HEK293 (cell line): ENCODE measurements at regions not wholly inside any gene's neighbourhood (a gene's known extent, or its start where the extent isn't known, plus 50 kb on each side); places are given as distances from the start of the nearest gene placed in this dataset.

ENCODE experiments used
- CTCF ChIA-PET: fragments of 350-600 bp; formaldehyde crosslinking; extraction: SDS; loops from one replicate; lab custom pipeline; 2021; ENCODE audit warnings: antibody characterized with exemption; lab: Yijun Ruan, JAX
- POLR2A ChIA-PET: fragments of 300-600 bp; formaldehyde crosslinking; extraction: SDS; loops from one replicate; lab custom pipeline; 2020; ENCODE audit warnings: antibody characterized with exemption, inconsistent platforms; lab: Yijun Ruan, JAX
- H3K27ac ChIP-seq: fragments of 200-500 bp; sonication (Bioruptor generic); 2 replicates; pipeline ENCODE4 v1.5.1; 2014; ENCODE audit warnings: low read depth, low read length, control low read depth, inconsistent platforms; ENCODE audit errors: extremely low read depth
- H3K36me3 ChIP-seq, 2 experiments: fragments of 200-500 bp in 1 of 2; sonication (Bioruptor generic) in 1 of 2; 1 replicate in 1 of 2; 2 replicates in 1 of 2; pipeline ENCODE4 v1.5.1; 2014 to 2017; ENCODE audit warnings: inconsistent platforms in 2 of 2, low read length in 2 of 2; ENCODE audit not compliant: control insufficient read depth in 2 of 2, insufficient read depth in 1 of 2
- H3K4me1 ChIP-seq: fragments of 200-500 bp; sonication (Bioruptor generic); 2 replicates; pipeline ENCODE4 v1.5.1; 2014; ENCODE audit warnings: mild to moderate bottlenecking, low read length, inconsistent platforms; ENCODE audit not compliant: control insufficient read depth, insufficient read depth
- H3K4me3 ChIP-seq: 2 replicates; pipeline ENCODE4 v1.5.1; 2011; ENCODE audit warnings: low read depth, mild to moderate bottlenecking, control low read depth, low read length, moderate library complexity
- H3K9me3 ChIP-seq: fragments of 200-500 bp; sonication (Bioruptor generic); 2 replicates; pipeline ENCODE4 v1.5.1; 2014; ENCODE audit warnings: low read depth, low read length, inconsistent platforms; ENCODE audit not compliant: control insufficient read depth, insufficient read depth
- KLF1 ChIP-seq: fragments of 450-650 bp; formaldehyde crosslinking; IDR thresholded peaks from 2 replicates; pipeline ENCODE4 v1.5.1; 2016; ENCODE audit warnings: missing biosample characterization, missing genetic modification characterization
- PRDM1 ChIP-seq: fragments of 450-650 bp; formaldehyde crosslinking; IDR thresholded peaks from 2 replicates; pipeline ENCODE4; 2016; ENCODE audit warnings: missing biosample characterization, missing genetic modification characterization
- SALL2 ChIP-seq: fragments of 450-650 bp; formaldehyde crosslinking; IDR thresholded peaks from 2 replicates; pipeline ENCODE4 v1.5.0; 2017; ENCODE audit warnings: missing biosample characterization, mild to moderate bottlenecking, missing genetic modification characterization, borderline replicate concordance
- SCRT1 ChIP-seq: fragments of 450-650 bp; formaldehyde crosslinking; IDR thresholded peaks from 2 replicates; pipeline ENCODE4 v1.5.1; 2016; ENCODE audit warnings: missing biosample characterization, missing genetic modification characterization, borderline replicate concordance
- YY1 ChIP-seq: fragments of 450-650 bp; formaldehyde crosslinking; IDR thresholded peaks from 2 replicates; pipeline ENCODE4 v1.5.1; 2018; ENCODE audit warnings: missing biosample characterization, missing genetic modification characterization
- ZNF10 ChIP-seq: fragments of 450-650 bp; formaldehyde crosslinking; IDR thresholded peaks from 2 replicates; pipeline ENCODE4 v1.5.1; 2017; ENCODE audit warnings: missing biosample characterization, missing genetic modification characterization
- ZNF112 ChIP-seq: fragments of 450-650 bp; formaldehyde crosslinking; IDR thresholded peaks from 2 replicates; pipeline ENCODE4 v1.5.0; 2017; ENCODE audit warnings: missing biosample characterization, missing genetic modification characterization
- ZNF132 ChIP-seq: fragments of 450-650 bp; formaldehyde crosslinking; IDR thresholded peaks from 2 replicates; pipeline ENCODE4 v1.5.1; 2017; ENCODE audit warnings: missing biosample characterization, missing genetic modification characterization, borderline replicate concordance
- ZNF138 ChIP-seq: fragments of 450-650 bp; formaldehyde crosslinking; IDR thresholded peaks from 2 replicates; pipeline ENCODE4 v1.5.1; 2016; ENCODE audit warnings: missing biosample characterization, missing genetic modification characterization, borderline replicate concordance
- ZNF157 ChIP-seq: fragments of 450-650 bp; formaldehyde crosslinking; IDR thresholded peaks from 2 replicates; pipeline ENCODE4 v1.5.1; 2016; ENCODE audit warnings: missing biosample characterization, missing genetic modification characterization
- ZNF184 ChIP-seq: fragments of 450-650 bp; IDR thresholded peaks from 2 replicates; pipeline ENCODE4 v1.5.1; 2018; ENCODE audit warnings: missing biosample characterization, mild to moderate bottlenecking, missing genetic modification characterization
- ZNF2 ChIP-seq: fragments of 450-650 bp; formaldehyde crosslinking; IDR thresholded peaks from 2 replicates; pipeline ENCODE4 v1.5.1; 2016; ENCODE audit warnings: missing biosample characterization, missing genetic modification characterization
- ZNF221 ChIP-seq: fragments of 450-650 bp; formaldehyde crosslinking; IDR thresholded peaks from 2 replicates; pipeline ENCODE4 v1.5.1; 2017; ENCODE audit warnings: missing biosample characterization, missing genetic modification characterization, borderline replicate concordance
- ZNF354C ChIP-seq: fragments of 450-650 bp; formaldehyde crosslinking; IDR thresholded peaks from 2 replicates; pipeline ENCODE4 v1.5.1; 2016; ENCODE audit warnings: missing biosample characterization, missing genetic modification characterization, low read depth, borderline replicate concordance
- ZNF391 ChIP-seq: fragments of 450-650 bp; formaldehyde crosslinking; IDR thresholded peaks from 2 replicates; pipeline ENCODE4 v1.5.1; 2016; ENCODE audit warnings: low read depth, missing biosample characterization, missing genetic modification characterization, borderline replicate concordance
- ZNF416 ChIP-seq: fragments of 450-650 bp; formaldehyde crosslinking; IDR thresholded peaks from 2 replicates; pipeline ENCODE4 v1.5.1; 2016; ENCODE audit warnings: missing biosample characterization, missing genetic modification characterization
- ZNF426 ChIP-seq: fragments of 450-650 bp; formaldehyde crosslinking; IDR thresholded peaks from 2 replicates; pipeline ENCODE4 v1.5.1; 2017; ENCODE audit warnings: missing biosample characterization, missing genetic modification characterization, mild to moderate bottlenecking, inconsistent platforms, moderate library complexity
- ZNF433 ChIP-seq: fragments of 450-650 bp; formaldehyde crosslinking; IDR thresholded peaks from 2 replicates; pipeline ENCODE4 v1.5.1; 2016; ENCODE audit warnings: missing biosample characterization, missing genetic modification characterization, low read depth
- ZNF610 ChIP-seq: fragments of 450-650 bp; formaldehyde crosslinking; IDR thresholded peaks from 2 replicates; pipeline ENCODE4 v1.5.1; 2016; ENCODE audit warnings: missing biosample characterization, missing genetic modification characterization, borderline replicate concordance
- ZNF626 ChIP-seq: fragments of 450-650 bp; sonication (Bioruptor Pico); formaldehyde crosslinking; IDR thresholded peaks from 2 replicates; pipeline ENCODE4 v1.5.1; 2018; ENCODE audit warnings: missing biosample characterization, missing genetic modification characterization, inconsistent platforms
- ZNF768 ChIP-seq: fragments of 450-650 bp; formaldehyde crosslinking; IDR thresholded peaks from 2 replicates; pipeline ENCODE4 v1.5.1; 2018; ENCODE audit warnings: missing biosample characterization, mild to moderate bottlenecking, missing genetic modification characterization
- ZNF830 ChIP-seq: fragments of 450-650 bp; IDR thresholded peaks from 2 replicates; pipeline ENCODE4 v1.5.0; 2018; ENCODE audit warnings: missing biosample characterization, missing genetic modification characterization, low read depth, mild to moderate bottlenecking, moderate library complexity
- ZSCAN30 ChIP-seq: fragments of 450-650 bp; IDR thresholded peaks from 2 replicates; pipeline ENCODE4 v1.5.1; 2018; ENCODE audit warnings: missing biosample characterization, mild to moderate bottlenecking, missing genetic modification characterization, moderate library complexity
- TF ChIP-seq, protein P1 (sequence below): fragments of 450-650 bp; formaldehyde crosslinking; IDR thresholded peaks from 2 replicates; pipeline ENCODE4 v1.5.1; 2016; ENCODE audit warnings: missing biosample characterization, missing genetic modification characterization
- TF ChIP-seq, protein P2 (sequence below): fragments of 450-650 bp; formaldehyde crosslinking; IDR thresholded peaks from 2 replicates; pipeline ENCODE4 v1.5.1; 2016; ENCODE audit warnings: missing biosample characterization, missing genetic modification characterization
- TF ChIP-seq, protein P3 (sequence below): fragments of 450-650 bp; IDR thresholded peaks from 2 replicates; pipeline ENCODE4 v1.5.1; 2018; ENCODE audit warnings: missing biosample characterization, missing genetic modification characterization

DNA sequence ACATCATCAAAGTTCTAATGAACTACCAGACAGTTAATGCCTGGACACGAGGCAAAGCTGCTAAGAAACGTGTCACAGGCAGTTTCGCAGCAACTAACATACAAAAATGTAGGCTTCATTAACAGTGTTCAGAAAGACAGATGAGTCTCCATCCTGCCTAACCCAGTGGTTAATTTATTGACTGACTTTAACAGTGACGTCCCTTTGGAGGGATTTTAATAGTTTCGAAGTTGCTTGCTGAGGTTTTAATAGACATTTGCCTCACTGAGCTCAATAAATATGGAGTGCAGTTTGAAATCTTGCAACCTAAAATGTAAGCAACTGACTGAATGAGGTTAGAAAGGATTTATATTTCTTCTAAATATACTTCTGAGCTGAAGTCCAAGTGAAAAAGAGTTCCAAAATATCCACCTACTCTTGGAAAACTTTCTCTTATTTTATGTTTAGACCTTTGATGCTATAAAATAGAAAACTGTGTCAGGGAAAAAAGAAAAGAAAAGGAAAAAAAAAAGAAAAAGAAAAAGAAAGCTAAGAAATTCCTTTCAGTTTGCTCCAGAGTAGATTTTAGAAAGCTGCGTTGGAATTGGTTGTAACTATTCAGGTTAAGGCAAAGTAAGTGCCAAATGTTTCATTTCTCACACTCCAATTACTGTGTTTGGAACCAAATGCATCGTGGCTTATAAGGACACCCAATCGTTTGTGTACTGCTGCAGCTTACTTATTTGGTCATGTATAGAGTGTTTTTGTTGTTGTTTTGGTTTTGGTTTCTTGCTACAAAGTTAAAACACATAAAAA lies 2016.6 kb downstream of the MAT2B start:
- TF ChIP-seq ZNF112 (tag by site-specific recombination), result no peak
- no peak for TF ChIP-seq ZNF10 (tag by site-specific recombination)
- no peak for TF ChIP-seq YY1 (tag by site-specific recombination)
- TF ChIP-seq ZNF138 (tag by site-specific recombination), result no peak
- Histone ChIP-seq H3K4me1 (no peaks in the 10 kb centered on the region), H3K27ac (no peak overlapping the region), H3K4me3 (no peak overlapping the region), H3K9me3 (no peaks in the 10 kb centered on the region), H3K36me3 (no peaks in the 10 kb centered on the region)
- CTCF ChIA-PET, result no interaction called here
- POLR2A ChIA-PET, result no interaction called here

DNA sequence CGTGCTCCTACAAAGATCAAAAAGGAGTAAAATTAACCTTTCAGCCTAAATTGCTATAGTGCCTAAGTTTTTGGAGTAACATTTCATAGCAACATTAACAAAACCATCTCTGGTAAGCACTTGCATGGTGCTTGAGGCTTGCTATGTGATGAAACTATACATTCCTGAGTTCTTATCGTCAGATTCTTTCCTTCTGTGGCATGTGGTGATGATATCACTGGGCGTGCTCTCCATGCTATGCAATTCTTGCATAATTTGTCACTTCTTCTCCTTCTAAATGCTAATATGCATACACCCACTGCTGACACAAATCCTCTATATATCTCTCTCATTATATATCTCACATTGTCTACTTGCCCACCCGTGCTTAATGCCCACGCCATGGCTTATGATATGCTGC lies 2019.9 kb downstream of the MAT2B start:
- H3K9me3 ChIP-seq, result no peaks in the 10 kb centered on the region
- CTCF ChIA-PET, result no interaction called here
- no peak overlapping the region for H3K4me3 ChIP-seq
- no peaks in the 10 kb centered on the region for H3K36me3 ChIP-seq
- H3K4me1 ChIP-seq, result no peaks in the 10 kb centered on the region
- no peak overlapping the region for H3K27ac ChIP-seq
- POLR2A ChIA-PET, result no interaction called here
- TF ChIP-seq ZNF416 (tag by site-specific recombination) (no peak), ZNF830 (tag by site-specific recombination) (no peak), SALL2 (tag by site-specific recombination) (no peak), ZNF426 (tag by site-specific recombination) (no peak), KLF1 (tag by site-specific recombination) (no peak), ZNF433 (tag by site-specific recombination) (no peak), ZNF2 (tag by site-specific recombination) (no peak), ZSCAN30 (tag by site-specific recombination) (no peak), PRDM1 (tag by site-specific recombination) (no peak), ZNF221 (tag by site-specific recombination) (no peak), ZNF391 (tag by site-specific recombination) (no peak), ZNF354C (tag by site-specific recombination) (no peak), ZNF610 (tag by site-specific recombination) (no peak)
- TF ChIP-seq, protein P1, sequence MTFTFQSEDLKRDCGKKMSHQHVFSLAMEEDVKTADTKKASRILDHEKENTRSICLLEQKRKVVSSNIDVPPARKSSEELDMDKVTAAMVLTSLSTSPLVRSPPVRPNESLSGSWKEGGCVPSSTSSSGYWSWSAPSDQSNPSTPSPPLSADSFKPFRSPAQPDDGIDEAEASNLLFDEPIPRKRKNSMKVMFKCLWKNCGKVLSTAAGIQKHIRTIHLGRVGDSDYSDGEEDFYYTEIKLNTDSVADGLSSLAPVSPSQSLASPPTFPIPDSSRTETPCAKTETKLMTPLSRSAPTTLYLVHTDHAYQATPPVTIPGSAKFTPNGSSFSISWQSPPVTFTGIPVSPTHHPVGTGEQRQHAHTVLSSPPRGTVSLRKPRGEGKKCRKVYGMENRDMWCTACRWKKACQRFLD (tag by site-specific recombination), result no peak

GRCh38 chr5:165526357-165526756 lies 2020.9 kb downstream of the MAT2B start:
- CTCF ChIA-PET, result no interaction called here
- H3K9me3 ChIP-seq, result no peaks in the 10 kb centered on the region
- H3K4me1 ChIP-seq, result no peaks in the 10 kb centered on the region
- H3K36me3 ChIP-seq, result no peaks in the 10 kb centered on the region
- H3K4me3 ChIP-seq, result no peak overlapping the region
- POLR2A ChIA-PET, result no interaction called here
- no peak overlapping the region for H3K27ac ChIP-seq
- TF ChIP-seq, protein P2, sequence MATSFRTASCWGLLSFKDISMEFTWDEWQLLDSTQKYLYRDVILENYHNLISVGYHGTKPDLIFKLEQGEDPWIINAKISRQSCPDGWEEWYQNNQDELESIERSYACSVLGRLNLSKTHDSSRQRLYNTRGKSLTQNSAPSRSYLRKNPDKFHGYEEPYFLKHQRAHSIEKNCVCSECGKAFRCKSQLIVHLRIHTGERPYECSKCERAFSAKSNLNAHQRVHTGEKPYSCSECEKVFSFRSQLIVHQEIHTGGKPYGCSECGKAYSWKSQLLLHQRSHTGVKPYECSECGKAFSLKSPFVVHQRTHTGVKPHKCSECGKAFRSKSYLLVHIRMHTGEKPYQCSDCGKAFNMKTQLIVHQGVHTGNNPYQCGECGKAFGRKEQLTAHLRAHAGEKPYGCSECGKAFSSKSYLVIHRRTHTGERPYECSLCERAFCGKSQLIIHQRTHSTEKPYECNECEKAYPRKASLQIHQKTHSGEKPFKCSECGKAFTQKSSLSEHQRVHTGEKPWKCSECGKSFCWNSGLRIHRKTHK (tag by site-specific recombination), result no peak
- TF ChIP-seq ZNF768 (no peak), ZNF157 (tag by site-specific recombination) (no peak), ZNF132 (tag by site-specific recombination) (no peak), ZNF354C (tag by site-specific recombination) (no peak), SCRT1 (no peak), ZNF626 (tag by site-specific recombination) (no peak), ZNF184 (tag by site-specific recombination) (no peak)
- TF ChIP-seq, protein P3, sequence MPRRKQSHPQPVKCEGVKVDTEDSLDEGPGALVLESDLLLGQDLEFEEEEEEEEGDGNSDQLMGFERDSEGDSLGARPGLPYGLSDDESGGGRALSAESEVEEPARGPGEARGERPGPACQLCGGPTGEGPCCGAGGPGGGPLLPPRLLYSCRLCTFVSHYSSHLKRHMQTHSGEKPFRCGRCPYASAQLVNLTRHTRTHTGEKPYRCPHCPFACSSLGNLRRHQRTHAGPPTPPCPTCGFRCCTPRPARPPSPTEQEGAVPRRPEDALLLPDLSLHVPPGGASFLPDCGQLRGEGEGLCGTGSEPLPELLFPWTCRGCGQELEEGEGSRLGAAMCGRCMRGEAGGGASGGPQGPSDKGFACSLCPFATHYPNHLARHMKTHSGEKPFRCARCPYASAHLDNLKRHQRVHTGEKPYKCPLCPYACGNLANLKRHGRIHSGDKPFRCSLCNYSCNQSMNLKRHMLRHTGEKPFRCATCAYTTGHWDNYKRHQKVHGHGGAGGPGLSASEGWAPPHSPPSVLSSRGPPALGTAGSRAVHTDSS (tag by site-specific recombination), result no peak
